ENCODE measurements at regions not wholly inside any gene's neighbourhood (a gene's known extent, or its start where the extent isn't known, plus 50 kb on each side); places are given as distances from the start of the nearest gene placed in this dataset.

DNA sequence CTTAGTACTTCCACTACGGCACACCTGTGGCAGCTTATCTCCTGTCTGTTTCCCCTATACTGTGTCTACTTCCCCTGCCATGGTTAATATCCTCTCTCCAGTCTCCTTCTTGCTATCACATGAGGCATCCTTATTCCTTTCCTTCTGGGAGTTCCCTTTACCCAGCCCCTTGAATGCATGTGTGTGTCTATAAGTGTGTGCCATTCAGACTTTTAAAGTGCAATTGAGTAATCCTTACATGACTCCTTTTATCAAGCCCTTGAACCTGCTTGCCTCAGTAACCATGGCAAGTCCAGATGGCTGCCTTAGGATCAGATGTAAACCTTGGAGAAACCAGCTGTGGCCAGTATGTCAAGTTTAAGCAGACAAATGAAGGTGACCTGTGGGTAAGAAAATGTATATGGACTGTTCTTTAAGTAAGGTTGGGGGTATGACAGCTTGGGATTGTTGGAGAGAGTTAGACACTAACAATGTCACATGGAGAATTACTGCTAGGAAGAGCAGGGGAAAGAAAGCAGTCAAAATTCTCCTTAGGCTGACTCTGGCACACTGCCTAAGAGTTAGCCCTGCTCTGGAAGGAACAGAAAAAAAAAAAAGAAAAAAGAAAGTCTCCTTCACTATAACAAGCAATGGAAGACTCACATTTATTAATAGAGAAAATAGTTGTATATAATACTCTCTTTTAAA, 142.1 kb downstream of the HINT1 start:
- Histone ChIP-seq H3K9me3 (replicated peaks; ENCODE audit: control insufficient read depth, insufficient read depth, low read length) (no peaks in the 10 kb centered on the region), H3K27ac (ENCODE audit: control insufficient read depth, insufficient read depth) (no peak overlapping the region), H3K27me3 (replicated peaks in 1 of 2; ENCODE audit: control insufficient read depth in 2 of 2, insufficient read depth in 2 of 2, low read length in 1 of 2) (no peaks in the 10 kb centered on the region), H3K4me3 (no peak overlapping the region), H3K4me2 (ENCODE audit: control insufficient read depth, insufficient read depth) (no peak overlapping the region), H3K36me3 (ENCODE audit: control insufficient read depth in 2 of 2, insufficient read depth in 2 of 2, low read length in 1 of 2) (no peaks in the 10 kb centered on the region), H3K9ac (ENCODE audit: control insufficient read depth, insufficient read depth, low read length) (no peak overlapping the region), H3K79me2 (ENCODE audit: control insufficient read depth, insufficient read depth, low read length) (no peaks in the 10 kb centered on the region), H3K4me1 (ENCODE audit: control insufficient read depth, insufficient read depth, low read length) (no peaks in the 10 kb centered on the region), H2AFZ (ENCODE audit: control insufficient read depth, low read depth, low read length) (no peak overlapping the region), H4K20me1 (ENCODE audit: control insufficient read depth, insufficient read depth) (no peaks in the 10 kb centered on the region)
- BruUV-seq (replicated peaks) = no TSS peak
- ChIA-PET RAD21 (ENCODE audit: unreplicated experiment) (no interaction called here), SMC1A (ENCODE audit: uncharacterized antibody, unreplicated experiment) (no interaction called here), CTCF (interaction anchor here (0.5 to 0.7 kb wide), 2 partner anchors 491 to 730 kb away, joined by 3 read pairs; no protein-coding TSS in a partner anchor), POLR2A (no interaction called here)
- in situ Hi-C loops (cut with MboI) = no loop called here
- no peak for ATAC-seq
- intact Hi-C loops (cut with micrococcal nuclease; ENCODE audit: unreplicated experiment) = no loop called here
- 92% methylated on average over 1 of the region's 1 CpG for WGBS (ENCODE audit: insufficient coverage, insufficient replicate concordance, low lambda C conversion rate, missing lambda C conversion rate)
- TF ChIP-seq CBX3 (IDR thresholded peaks at IDR 0.05; ENCODE audit: borderline replicate concordance, low read depth) (no peak), MYB (IDR thresholded peaks at IDR 0.05; ENCODE audit: borderline replicate concordance, low read depth, low read length) (no peak), MEF2A (IDR thresholded peaks at IDR 0.05; ENCODE audit: insufficient read depth, low read depth, low read length) (no peak), POU2F2 (IDR thresholded peaks at IDR 0.05; ENCODE audit: borderline replicate concordance, low read depth, low read length) (no peak), SPI1 (IDR thresholded peaks at IDR 0.05; ENCODE audit: borderline replicate concordance, insufficient read depth, low read depth, low read length) (no peak), ZNF687 (IDR thresholded peaks at IDR 0.05) (no peak), EED (IDR thresholded peaks at IDR 0.05; ENCODE audit: low read depth) (no peak), TCF12 (IDR thresholded peaks at IDR 0.05; ENCODE audit: low read depth, low read length) (no peak), PAX8 (IDR thresholded peaks at IDR 0.05) (no peak), STAT3 (IDR thresholded peaks at IDR 0.05; ENCODE audit: low read depth, low read length) (no peak), CHD4 (IDR thresholded peaks at IDR 0.05) (no peak), CBX5 (IDR thresholded peaks at IDR 0.05; ENCODE audit: low read depth) (no peak), GABPA (IDR thresholded peaks at IDR 0.05; ENCODE audit: low read depth) (no peak), RBBP5 (conservative IDR thresholded peaks at IDR 0.05) (no peak), WRNIP1 (IDR thresholded peaks at IDR 0.05; ENCODE audit: borderline replicate concordance, low read depth, low read length) (no peak), CUX1 (IDR thresholded peaks at IDR 0.05; ENCODE audit: insufficient replicate concordance, low read depth, low read length) (no peak), ZNF622 (IDR thresholded peaks at IDR 0.05) (no peak)
- no peak for DNase-seq (ENCODE audit: low read depth, low spot score)
- FAIRE-seq = no peak
